Panc1 (cell line): ENCODE measurements at regions not wholly inside any gene's neighbourhood (a gene's known extent, or its start where the extent isn't known, plus 50 kb on each side); places are given as distances from the start of the nearest gene placed in this dataset.

Experiments used
- CTCF ChIP-seq: fragments of 450-650 bp; IDR thresholded peaks from 2 replicates; pipeline ENCODE4 v1.5.1; 2017; ENCODE audit warnings: mild to moderate bottlenecking
- POLR2AphosphoS5 ChIP-seq: IDR thresholded peaks from 2 replicates; pipeline ENCODE4 v1.6.1; 2012; ENCODE audit warnings: mild to moderate bottlenecking, low read depth, low read length, moderate library complexity
- REST ChIP-seq, 2 experiments: IDR thresholded peaks; 2 replicates each; pipeline ENCODE4 v1.6.1; 2011 to 2012; ENCODE audit warnings: low read depth in 2 of 2, control low read depth in 1 of 2, low read length in 1 of 2, mild to moderate bottlenecking in 1 of 2, moderate library complexity in 1 of 2; ENCODE audit not compliant: insufficient read depth in 1 of 2
- TCF7L2 ChIP-seq: IDR thresholded peaks from 2 replicates; pipeline ENCODE4 v1.6.1; 2011; ENCODE audit warnings: mild to moderate bottlenecking, low read depth, low read length, inconsistent platforms

- no peak for TF ChIP-seq CTCF
- TF ChIP-seq TCF7L2 = no peak
- TF ChIP-seq POLR2AphosphoS5 = no peak
- no peak for TF ChIP-seq REST (IDR thresholded peaks at IDR 0.05; ENCODE audit: insufficient read depth in 1 of 2, low read depth in 2 of 2, low read length in 1 of 2)
Observed at GRCh38 chr15:66633938-66634250, 68.1 kb upstream of the LCTL start.
